22Rv1 (cell line): ENCODE measurements at regions not wholly inside any gene's neighbourhood (a gene's known extent, or its start where the extent isn't known, plus 50 kb on each side); places are given as distances from the start of the nearest gene placed in this dataset.

ENCODE experiments used
- H3K27ac ChIP-seq: fragments of 450-650 bp; 2 replicates; pipeline ENCODE4 v1.5.1; 2017
- CTCF ChIP-seq: fragments of 450-650 bp; IDR thresholded peaks from 2 replicates; pipeline ENCODE4 v1.5.1; 2017; ENCODE audit warnings: mild to moderate bottlenecking
- ZFX ChIP-seq: fragments of 450-650 bp; IDR thresholded peaks from 2 replicates; pipeline ENCODE4 v1.6.1; 2017; ENCODE audit warnings: antibody characterized with exemption, borderline replicate concordance

- TF ChIP-seq CTCF, result peak; percentile 32
- no peak for TF ChIP-seq ZFX
- H3K27ac ChIP-seq, result no peak overlapping the region
Measured at GRCh38 chr9:90547896-90548295, 94.7 kb downstream of the DIRAS2 start.

GRCh38 chr9:90552317-90552716 is 90.3 kb downstream of the DIRAS2 start:
- TF ChIP-seq CTCF, result no peak
- no peak for TF ChIP-seq ZFX
- no peak overlapping the region for H3K27ac ChIP-seq

GRCh38 chr9:90555351-90556057 is 87.1 kb downstream of the DIRAS2 start:
- no peak for TF ChIP-seq ZFX
- no peak for TF ChIP-seq CTCF
- H3K27ac ChIP-seq, result peak overlapping the region; percentile 55

- TF ChIP-seq ZFX (no peak), CTCF (no peak)
- H3K27ac ChIP-seq, result no peak overlapping the region
Measured at GRCh38 chr9:90556897-90557675, 85.5 kb downstream of the DIRAS2 start.

GRCh38 chr9:90559075-90560073 is 83.2 kb downstream of the DIRAS2 start:
- TF ChIP-seq ZFX (no peak), CTCF (no peak)
- no peak overlapping the region for H3K27ac ChIP-seq
